ENCODE measurements at regions not wholly inside any gene's neighbourhood (a gene's known extent, or its start where the extent isn't known, plus 50 kb on each side); places are given as distances from the start of the nearest gene placed in this dataset.

GRCh38 chr3:157573780-157574378 is 70.7 kb upstream of the VEPH1 start:
- DNase-seq: no peak

- no peak for DNase-seq
Measured at GRCh38 chr3:157573281-157573680, 70.1 kb upstream of the VEPH1 start.

GRCh38 chr3:157572559-157573270 is 69.5 kb upstream of the VEPH1 start:
- peak; percentile 50 for DNase-seq

DNA sequence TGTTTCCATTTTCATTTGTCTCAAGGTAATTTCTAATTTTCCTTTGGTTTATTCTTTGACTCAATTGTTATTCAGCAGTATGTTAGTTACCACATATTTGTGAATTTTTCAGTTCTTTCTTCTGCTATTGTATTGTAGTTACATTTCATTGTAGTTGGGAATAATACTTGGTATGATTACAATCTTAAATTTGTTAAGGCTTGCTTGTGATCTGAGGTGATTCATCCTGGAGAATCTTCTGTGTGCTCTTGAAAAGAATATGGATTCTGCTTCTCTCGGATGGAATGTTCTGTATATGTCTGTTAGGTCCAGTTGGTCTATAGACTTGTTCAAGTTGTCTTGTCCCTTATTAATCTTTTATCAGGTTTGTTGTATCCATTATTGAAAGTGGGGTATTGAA is 63.4 kb upstream of the VEPH1 start:
- no peak for DNase-seq

DNA sequence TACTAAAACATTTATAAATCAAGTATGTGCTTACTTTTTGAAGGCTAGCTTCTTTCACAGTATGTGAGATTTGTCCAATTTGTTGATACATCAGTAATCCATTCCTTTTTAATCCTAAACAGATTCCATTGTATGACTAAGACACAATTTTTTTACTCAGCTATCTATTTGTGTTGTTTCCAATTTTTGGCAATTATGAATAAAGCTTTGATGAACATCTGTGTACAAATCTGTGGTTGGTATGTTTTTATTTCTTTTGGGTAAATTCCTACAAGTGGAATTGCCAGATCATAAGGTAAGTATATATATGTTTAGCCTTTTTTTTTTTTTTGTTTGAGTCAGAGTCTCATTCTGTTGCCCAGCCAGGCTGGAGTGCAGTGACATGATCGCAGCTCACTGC is 56.2 kb upstream of the VEPH1 start:
- no peak for DNase-seq

Measured in NCI-H2029 (cell line).